ENCODE measurements at regions not wholly inside any gene's neighbourhood (a gene's known extent, or its start where the extent isn't known, plus 50 kb on each side); places are given as distances from the start of the nearest gene placed in this dataset.

- DNase-seq (ENCODE audit: low read depth), result no peak
These were observed 113.7 kb downstream of the RNASET2 start for GRCh38 chr6:166842607-166843006.

- no peak for DNase-seq (ENCODE audit: low read depth)
These were observed 115.1 kb downstream of the RNASET2 start for GRCh38 chr6:166841216-166841615.

DNA sequence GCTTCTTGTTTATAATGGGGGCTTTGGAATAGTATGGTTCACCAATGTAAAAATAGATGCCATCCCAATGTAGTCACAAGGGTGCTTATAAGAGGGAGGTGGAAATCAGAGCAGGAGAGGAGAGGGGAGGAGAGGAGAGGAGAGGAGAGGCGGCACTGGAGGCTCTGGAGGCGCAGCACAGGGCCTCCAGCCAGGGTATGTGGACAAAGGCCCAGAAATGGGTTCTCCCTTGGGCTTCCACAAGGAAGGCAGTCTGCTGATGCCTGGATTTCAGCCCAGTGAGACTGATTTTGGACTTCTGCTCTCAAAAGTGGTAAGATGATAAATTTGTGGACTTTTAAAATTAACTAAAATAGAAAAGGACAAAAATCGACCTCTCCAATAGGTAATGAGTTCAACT, 116.8 kb downstream of the RNASET2 start:
- DNase-seq (ENCODE audit: low read depth), result no peak

DNA sequence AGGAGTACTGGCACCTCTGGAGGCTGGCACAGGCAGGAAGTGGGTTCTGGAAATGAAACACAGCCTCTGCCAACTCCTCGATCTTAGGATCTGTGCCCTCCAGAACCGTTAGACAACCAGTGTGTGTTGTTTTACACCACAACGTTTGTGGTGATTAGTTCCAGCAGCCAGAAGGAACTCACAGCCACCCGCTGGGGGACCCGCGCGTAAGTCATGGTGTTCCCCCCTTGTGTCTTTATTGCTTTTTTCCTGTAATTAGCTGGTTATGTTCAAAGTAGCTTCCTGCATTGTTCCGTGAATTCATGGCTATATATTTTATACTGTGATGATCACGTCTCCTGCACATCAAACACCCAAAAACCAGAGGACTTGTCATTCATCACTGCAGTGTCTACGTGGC, 117.4 kb downstream of the RNASET2 start:
- DNase-seq (ENCODE audit: low read depth), result no peak

DNA sequence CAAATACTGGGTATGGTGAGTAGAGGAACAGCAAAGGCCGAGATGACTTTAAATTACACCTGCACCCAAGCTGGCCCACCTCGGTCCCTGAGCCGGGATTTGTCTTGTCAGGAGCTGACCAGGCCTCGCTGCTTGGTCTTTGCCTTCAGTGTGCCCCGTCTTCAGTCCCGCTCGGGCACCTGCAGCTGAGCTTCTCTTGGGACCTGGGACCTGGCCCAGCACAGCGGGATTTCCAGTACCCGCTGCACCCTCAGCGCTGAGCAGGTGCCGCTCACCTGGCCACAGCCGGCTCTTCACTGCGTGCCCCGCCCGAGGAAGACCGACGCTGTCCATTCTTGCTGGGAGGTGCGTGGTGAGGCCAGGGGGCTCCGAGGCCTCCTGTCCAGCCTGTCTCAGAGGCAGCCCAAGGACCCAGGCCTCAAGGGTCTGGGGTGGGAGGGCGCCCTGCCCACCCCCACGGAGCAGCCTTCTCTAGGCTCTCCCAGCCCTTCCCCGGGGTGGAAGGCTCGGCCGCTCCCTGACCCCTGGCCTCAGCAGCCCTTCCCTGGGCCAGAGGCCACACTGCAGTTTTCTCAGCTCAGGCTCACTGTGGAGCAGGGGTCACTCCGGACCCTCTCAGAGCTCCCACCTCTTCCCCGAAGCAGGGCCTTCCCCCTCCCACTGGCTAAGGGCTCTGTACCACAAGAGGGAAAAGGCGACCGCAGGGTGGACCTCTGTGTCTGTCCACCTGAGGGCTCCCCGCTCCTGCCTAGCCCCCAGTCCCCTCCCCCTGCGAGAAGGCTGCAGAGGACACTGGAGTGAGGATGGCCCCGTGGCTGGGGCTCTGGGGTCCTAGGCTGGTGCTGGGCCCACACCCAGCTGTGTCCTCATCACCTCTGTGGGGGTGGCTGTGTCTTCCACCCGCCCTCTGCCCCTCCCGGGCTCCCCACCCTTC, 119.3 kb downstream of the RNASET2 start:
- no peak for DNase-seq (ENCODE audit: low read depth)

DNA sequence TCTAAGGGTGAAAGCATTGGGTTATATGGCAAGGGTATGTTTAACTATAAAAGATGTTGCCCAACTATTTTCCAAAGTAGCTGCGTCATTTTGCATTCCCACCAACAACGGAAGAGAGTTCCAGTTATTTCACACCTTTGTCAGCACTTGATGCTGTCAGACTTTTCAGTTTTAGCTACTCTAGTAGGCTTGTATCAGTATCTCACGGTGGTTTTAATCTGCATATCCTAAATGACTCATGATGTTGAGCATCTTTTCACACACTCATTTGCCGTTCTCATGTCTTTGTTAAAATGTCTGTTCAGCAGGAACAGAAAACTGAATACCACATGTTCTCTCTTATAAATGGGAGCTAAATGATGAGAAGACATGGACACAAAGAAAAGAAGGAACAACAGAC, 122.3 kb downstream of the RNASET2 start:
- DNase-seq (ENCODE audit: low read depth), result no peak

DNA sequence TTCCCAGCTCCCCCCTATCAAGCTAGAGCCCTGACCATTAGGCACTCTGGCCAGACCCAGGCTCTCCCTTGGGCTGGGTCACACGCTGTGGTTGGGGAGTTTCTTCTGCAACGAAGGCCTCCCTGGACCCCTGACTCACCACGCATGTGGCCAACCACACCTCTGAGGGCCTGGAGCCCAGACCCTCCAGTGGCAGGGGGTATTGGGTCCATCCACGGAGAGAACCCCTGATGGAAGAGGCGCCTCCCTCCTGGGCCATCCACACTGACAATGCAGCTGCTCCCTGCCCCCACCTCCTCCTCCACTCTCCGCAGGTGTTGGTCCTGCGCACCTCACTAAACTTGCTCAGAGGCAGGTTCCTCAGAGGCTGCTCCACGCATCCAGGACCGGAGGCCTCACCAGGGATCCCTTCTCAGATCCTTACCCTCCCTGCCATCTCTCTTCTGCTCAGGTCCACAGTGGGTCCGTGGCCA, 125.4 kb downstream of the RNASET2 start:
- DNase-seq (ENCODE audit: low read depth), result no peak

DNA sequence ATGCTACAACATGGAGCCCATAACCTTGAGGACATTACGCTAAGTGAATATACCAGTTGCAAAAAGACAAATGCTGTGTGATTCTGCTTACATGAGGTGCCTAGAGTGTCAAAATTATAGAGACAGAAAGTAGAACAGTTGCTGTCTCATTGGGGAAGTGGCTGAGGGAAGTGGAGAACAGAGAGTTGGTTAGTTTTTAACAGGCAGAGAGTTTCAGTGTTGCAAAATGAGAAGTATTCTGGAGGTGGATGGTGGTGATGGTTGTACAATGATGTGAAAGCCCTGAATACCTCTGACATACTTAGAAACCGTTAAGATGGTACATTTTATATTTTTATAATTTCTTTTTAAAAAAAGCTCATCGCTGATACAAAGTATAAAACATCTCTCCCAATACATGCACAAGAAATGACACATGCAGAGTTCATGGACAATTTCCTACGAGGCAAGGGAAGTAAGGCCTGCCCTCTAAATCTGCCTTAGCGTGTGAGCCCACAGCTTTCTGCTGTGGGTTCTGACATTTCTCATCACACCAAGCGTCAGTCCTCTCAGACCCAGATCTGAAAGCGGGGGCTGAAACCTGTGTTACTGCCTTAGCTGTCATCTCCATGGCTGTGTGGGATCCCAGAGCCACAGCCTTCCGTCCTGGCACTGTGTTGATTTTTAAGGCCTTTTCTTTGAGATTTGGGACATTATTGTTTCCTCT, 126.0 kb downstream of the RNASET2 start:
- DNase-seq (ENCODE audit: low read depth), result no peak

GRCh38 chr6:166826264-166826663, 130.1 kb downstream of the RNASET2 start:
- DNase-seq (ENCODE audit: low read depth), result no peak

- no peak for DNase-seq (ENCODE audit: low read depth)
These were observed 130.7 kb downstream of the RNASET2 start for GRCh38 chr6:166825553-166826145.

GRCh38 chr6:166824880-166825250, 131.5 kb downstream of the RNASET2 start:
- DNase-seq (ENCODE audit: low read depth), result no peak

DNA sequence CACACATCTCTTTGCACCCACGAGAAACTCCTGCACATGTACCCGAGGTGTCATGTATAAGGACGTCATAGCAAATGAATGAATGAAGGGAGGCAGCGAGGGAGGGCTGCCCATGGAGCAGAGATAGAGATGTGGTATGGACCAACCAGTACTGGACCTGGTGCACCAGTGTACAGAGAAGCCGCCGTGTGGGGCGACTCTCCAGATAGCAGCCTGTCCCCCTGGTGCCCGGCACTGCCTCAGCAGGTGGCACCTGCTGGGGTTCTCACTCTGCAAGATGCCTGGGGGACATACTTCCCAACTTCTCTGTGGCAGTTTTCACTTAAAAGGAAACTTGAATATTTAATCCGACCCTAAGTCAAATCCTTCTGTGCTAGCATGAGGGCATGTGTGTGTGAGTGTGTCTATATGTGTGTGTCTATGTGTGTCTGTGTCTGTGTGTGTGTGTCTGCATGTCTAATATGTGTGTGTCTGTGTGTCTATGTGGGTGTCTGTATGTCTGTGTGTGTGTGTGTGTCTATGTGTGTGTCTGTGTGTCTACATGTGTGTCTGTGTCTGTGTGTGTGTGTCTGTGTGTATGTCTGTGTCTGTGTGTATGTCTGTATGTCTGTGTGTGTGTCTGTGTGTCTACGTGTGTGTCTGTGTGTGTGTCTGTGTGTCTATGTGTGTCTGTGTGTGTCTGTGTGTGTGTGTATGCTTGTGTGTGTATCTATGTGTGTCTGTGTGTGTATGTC, 132.0 kb downstream of the RNASET2 start:
- no peak for DNase-seq (ENCODE audit: low read depth)

- DNase-seq (ENCODE audit: low read depth), result no peak
These were observed 133.7 kb downstream of the RNASET2 start for GRCh38 chr6:166822609-166823008.

GRCh38 chr6:166820483-166820882, 135.9 kb downstream of the RNASET2 start:
- no peak for DNase-seq (ENCODE audit: low read depth)

DNA sequence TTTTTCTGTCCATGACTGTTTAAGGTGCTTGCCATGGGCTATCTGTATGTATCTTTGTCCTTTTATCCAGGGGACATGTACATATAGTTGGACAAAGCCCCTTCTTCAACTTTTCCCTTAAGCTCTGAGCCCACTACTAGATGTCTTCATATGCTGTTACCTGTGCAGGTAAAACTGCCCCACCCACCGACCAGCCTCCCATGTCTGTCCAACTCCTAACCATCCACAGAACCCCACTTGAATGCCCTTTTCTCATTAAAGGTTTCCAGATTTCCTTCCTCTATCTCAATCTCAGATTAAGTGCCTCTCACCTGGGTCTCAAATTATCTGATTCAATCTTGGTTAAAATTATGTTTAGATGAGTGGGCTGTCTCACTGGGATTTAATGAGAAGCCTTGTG, 136.3 kb downstream of the RNASET2 start:
- DNase-seq (ENCODE audit: low read depth), result no peak

- no peak for DNase-seq (ENCODE audit: low read depth)
These were observed 140.7 kb downstream of the RNASET2 start for GRCh38 chr6:166815629-166816028.

GRCh38 chr6:166814390-166814789, 142.0 kb downstream of the RNASET2 start:
- no peak for DNase-seq (ENCODE audit: low read depth)

- no peak for DNase-seq (ENCODE audit: low read depth)
These were observed 142.9 kb downstream of the RNASET2 start for GRCh38 chr6:166813461-166813860.

GRCh38 chr6:166810864-166811263, 145.5 kb downstream of the RNASET2 start:
- DNase-seq (ENCODE audit: low read depth), result no peak

- DNase-seq (ENCODE audit: low read depth), result no peak
These were observed 146.6 kb downstream of the RNASET2 start for GRCh38 chr6:166809721-166810120.

DNA sequence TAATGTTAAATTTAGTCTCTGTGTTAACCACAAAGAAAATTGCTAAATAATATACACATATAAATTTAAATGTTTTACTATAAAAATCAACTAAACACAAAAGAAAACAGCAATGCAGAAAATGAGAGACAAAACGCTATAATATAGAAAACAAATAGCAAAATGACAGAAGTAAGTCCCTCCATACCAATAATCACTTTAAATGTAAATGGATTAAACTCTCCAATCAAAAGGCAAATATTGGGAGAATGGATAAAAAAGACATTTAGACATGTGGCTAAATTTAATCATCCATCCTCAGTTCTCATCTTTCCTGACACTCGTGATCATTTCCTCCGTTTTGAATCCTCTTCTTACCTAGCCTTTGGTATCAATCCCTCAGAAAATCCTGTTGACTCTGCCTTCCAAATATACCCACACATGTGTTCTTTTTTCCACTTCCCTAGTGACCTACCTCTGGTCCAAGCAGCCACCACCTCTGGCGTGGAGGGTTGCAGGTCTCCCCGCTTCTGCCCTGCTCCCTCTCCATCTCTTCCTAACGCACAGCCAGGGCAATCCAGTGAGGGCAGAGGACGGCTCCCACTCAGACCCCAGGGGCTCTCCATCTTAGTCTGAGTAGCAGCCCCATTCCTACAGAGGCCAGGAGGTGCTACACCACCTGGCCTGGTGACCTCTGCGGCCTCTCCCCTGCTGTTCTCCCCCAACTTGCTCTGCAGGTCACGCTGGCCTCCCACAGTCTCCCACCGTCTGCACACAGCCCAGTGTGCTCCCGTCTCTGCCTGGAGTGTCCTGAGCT, 149.2 kb downstream of the RNASET2 start:
- no peak for DNase-seq (ENCODE audit: low read depth)
